ENCODE measurements at regions not wholly inside any gene's neighbourhood (a gene's known extent, or its start where the extent isn't known, plus 50 kb on each side); places are given as distances from the start of the nearest gene placed in this dataset.

DNA sequence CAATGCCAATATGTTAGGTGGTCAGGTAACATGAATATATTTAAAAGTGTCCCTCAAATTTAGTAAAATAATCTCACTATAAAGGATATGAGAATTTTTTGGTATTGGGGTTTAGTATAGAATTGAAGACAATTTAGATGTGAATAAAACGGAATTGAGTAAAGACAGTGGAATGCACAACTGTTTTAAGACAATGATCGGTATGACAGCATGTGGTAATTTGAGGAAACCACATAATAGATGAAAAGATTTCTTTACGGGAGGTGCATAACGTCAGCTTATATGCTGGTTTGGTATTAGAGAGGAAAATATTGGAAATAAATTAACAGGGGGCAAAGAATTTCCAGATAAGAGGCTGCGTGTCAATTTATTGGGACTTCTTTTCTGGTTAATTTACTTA is 1043.2 kb downstream of the CDH18 start:
- TF ChIP-seq, protein P1, sequence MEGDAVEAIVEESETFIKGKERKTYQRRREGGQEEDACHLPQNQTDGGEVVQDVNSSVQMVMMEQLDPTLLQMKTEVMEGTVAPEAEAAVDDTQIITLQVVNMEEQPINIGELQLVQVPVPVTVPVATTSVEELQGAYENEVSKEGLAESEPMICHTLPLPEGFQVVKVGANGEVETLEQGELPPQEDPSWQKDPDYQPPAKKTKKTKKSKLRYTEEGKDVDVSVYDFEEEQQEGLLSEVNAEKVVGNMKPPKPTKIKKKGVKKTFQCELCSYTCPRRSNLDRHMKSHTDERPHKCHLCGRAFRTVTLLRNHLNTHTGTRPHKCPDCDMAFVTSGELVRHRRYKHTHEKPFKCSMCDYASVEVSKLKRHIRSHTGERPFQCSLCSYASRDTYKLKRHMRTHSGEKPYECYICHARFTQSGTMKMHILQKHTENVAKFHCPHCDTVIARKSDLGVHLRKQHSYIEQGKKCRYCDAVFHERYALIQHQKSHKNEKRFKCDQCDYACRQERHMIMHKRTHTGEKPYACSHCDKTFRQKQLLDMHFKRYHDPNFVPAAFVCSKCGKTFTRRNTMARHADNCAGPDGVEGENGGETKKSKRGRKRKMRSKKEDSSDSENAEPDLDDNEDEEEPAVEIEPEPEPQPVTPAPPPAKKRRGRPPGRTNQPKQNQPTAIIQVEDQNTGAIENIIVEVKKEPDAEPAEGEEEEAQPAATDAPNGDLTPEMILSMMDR (optimal IDR thresholded peaks at IDR 0.05 in 1 of 3, IDR thresholded peaks at IDR 0.05 in 1 of 3, conservative IDR thresholded peaks at IDR 0.05 in 1 of 3; ENCODE audit: extremely low read depth in 1 of 3, insufficient read depth in 2 of 3, low read length in 3 of 3), result no peak
- no peak for TF ChIP-seq EZH2 (IDR thresholded peaks at IDR 0.05; ENCODE audit: low read length)
